Nephron progenitor cell (in vitro differentiated cells): ENCODE measurements at regions not wholly inside any gene's neighbourhood (a gene's known extent, or its start where the extent isn't known, plus 50 kb on each side); places are given as distances from the start of the nearest gene placed in this dataset.

ENCODE experiments used
- DNase-seq: peaks from one replicate; pipeline ENCODE4 v3.0.0; 2021
- H3K27ac Mint-ChIP-seq: 2 replicates; pipeline ENCODE4 v1.8.0; 2021; ENCODE audit warnings: mild to moderate bottlenecking, moderate library complexity, mixed read lengths
- H3K27me3 Mint-ChIP-seq: 2 replicates; pipeline ENCODE4 v1.8.0; 2021; ENCODE audit warnings: mild to moderate bottlenecking, low read depth, mixed read lengths; ENCODE audit not compliant: poor library complexity
- H3K36me3 Mint-ChIP-seq: 2 replicates; pipeline ENCODE4 v1.8.0; 2021; ENCODE audit warnings: low read depth, mixed read lengths
- H3K4me1 Mint-ChIP-seq: 2 replicates; pipeline ENCODE4 v1.8.0; 2021; ENCODE audit warnings: mixed read lengths
- H3K4me3 Mint-ChIP-seq: 2 replicates; pipeline ENCODE4 v1.8.0; 2021; ENCODE audit warnings: mild to moderate bottlenecking, moderate library complexity, mixed read lengths
- H3K9me3 Mint-ChIP-seq: 2 replicates; pipeline ENCODE4 v1.8.0; 2021; ENCODE audit warnings: mild to moderate bottlenecking, moderate library complexity, mixed read lengths
- CTCF ChIP-seq: fragments of 200-600 bp; sonication (generic); IDR thresholded peaks from 2 replicates; pipeline ENCODE4 v1.5.0; 2021; ENCODE audit warnings: antibody characterized with exemption

GRCh38 chr20:37643400-37643799 lies 50.4 kb upstream of the CTNNBL1 start:
- Mint-ChIP-seq H3K9me3 (no peaks in the 10 kb centered on the region), H3K27ac (no peak overlapping the region), H3K4me3 (no peak overlapping the region), H3K36me3 (no peaks in the 10 kb centered on the region), H3K4me1 (no peaks in the 10 kb centered on the region), H3K27me3 (peaks cover 58% of the 10 kb centered on the region)
- DNase-seq, result no peak
- TF ChIP-seq CTCF, result no peak

DNA sequence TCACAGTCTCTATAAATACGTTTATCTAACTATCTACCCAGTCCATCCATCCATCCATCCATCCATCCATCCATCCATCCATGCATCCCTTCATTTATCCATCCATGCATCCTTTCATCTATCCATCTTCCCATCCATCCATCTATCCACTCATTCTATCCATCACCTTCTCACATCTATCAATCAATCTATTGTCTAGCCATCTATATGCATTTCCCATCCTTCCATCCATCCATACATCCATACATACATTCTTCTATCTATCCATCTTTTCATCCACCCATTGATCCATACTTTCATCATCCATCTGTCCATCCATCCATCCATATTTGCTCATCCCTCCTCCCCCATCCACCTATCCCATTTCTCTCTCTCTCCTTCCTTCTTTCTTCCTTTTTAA lies 51.6 kb upstream of the CTNNBL1 start:
- H3K4me1 Mint-ChIP-seq, result no peaks in the 10 kb centered on the region
- H3K27me3 Mint-ChIP-seq, result peaks cover 61% of the 10 kb centered on the region
- no peaks in the 10 kb centered on the region for H3K36me3 Mint-ChIP-seq
- H3K4me3 Mint-ChIP-seq, result no peak overlapping the region
- no peak overlapping the region for H3K27ac Mint-ChIP-seq
- no peak for TF ChIP-seq CTCF
- no peaks in the 10 kb centered on the region for H3K9me3 Mint-ChIP-seq
- DNase-seq, result no peak

DNA sequence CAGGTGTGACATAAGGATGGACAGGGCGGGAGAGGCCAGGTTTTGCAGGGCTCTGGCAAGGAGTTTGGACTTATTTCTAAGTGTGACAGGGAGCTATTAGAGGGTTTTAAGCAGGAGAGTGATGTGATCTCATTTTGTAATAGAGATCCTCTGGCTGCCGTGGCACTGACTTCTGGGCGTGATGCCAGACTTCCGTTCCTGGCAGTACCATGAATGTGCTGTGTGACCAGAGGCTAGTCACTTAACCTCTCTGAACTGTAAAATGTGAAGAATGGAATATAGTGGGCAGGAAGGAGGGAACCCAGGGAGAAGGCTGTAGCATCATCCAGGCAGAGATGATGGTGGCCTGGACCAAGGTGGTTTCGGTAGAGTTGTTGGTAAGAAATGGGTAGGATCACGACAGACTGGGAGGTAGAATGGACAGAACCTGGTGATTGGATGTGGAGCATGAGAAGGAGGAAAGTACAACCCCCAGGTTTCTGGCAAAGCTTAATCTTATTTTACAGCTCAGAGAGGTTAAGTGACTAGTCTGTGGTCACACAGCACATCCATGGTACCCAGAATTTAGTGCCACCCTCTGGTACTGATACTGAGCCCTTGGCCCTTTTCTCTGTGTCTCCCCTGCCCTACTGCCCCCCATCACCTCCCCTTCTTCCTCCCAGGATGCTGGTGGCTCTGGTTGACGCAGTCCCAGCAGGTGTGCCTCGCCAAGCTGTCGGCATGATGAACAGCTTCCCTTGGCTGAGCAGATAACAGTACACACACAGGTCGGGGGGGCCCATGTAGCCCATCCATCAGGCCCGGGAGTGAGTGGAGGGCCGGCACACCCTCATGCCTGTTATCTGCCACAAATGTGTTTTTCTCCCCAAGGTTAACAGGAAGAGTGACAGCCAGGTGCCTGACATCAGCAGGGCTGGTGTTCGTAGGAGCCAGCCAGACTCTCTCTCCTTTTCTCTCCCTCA lies 52.9 kb upstream of the CTNNBL1 start:
- Mint-ChIP-seq H3K4me1 (no peaks in the 10 kb centered on the region), H3K36me3 (no peaks in the 10 kb centered on the region), H3K27ac (no peak overlapping the region), H3K9me3 (no peaks in the 10 kb centered on the region), H3K4me3 (no peak overlapping the region), H3K27me3 (peaks cover 54% of the 10 kb centered on the region)
- TF ChIP-seq CTCF, result no peak
- DNase-seq, result no peak

- no peaks in the 10 kb centered on the region for H3K4me1 Mint-ChIP-seq
- no peak for TF ChIP-seq CTCF
- H3K9me3 Mint-ChIP-seq, result peaks cover 3% of the 10 kb centered on the region
- no peak overlapping the region for H3K27ac Mint-ChIP-seq
- peaks cover 45% of the 10 kb centered on the region for H3K27me3 Mint-ChIP-seq
- no peaks in the 10 kb centered on the region for H3K36me3 Mint-ChIP-seq
- no peak for DNase-seq
- no peak overlapping the region for H3K4me3 Mint-ChIP-seq
Observed at GRCh38 chr20:37638527-37638926, 55.3 kb upstream of the CTNNBL1 start.

- H3K4me3 Mint-ChIP-seq, result no peak overlapping the region
- H3K4me1 Mint-ChIP-seq, result no peaks in the 10 kb centered on the region
- DNase-seq, result no peak
- no peak overlapping the region for H3K27ac Mint-ChIP-seq
- H3K9me3 Mint-ChIP-seq, result peaks cover 3% of the 10 kb centered on the region
- TF ChIP-seq CTCF, result no peak
- H3K36me3 Mint-ChIP-seq, result no peaks in the 10 kb centered on the region
- peaks cover 47% of the 10 kb centered on the region for H3K27me3 Mint-ChIP-seq
Observed at GRCh38 chr20:37636977-37637376, 56.9 kb upstream of the CTNNBL1 start.
